GM12875 (cell line): ENCODE measurements at regions not wholly inside any gene's neighbourhood (a gene's known extent, or its start where the extent isn't known, plus 50 kb on each side); places are given as distances from the start of the nearest gene placed in this dataset.

Experiments
- H3K4me3 ChIP-seq: one replicate; pipeline ENCODE4 v1.5.1; 2011; ENCODE audit warnings: low read depth, low read length, control low read depth
- CTCF ChIP-seq: IDR thresholded peaks from 2 replicates; pipeline ENCODE4 v1.5.1; 2011; ENCODE audit warnings: low read depth, mild to moderate bottlenecking, control low read depth, inconsistent platforms, low read length, moderate library complexity, borderline replicate concordance; ENCODE audit not compliant: insufficient read depth

DNA sequence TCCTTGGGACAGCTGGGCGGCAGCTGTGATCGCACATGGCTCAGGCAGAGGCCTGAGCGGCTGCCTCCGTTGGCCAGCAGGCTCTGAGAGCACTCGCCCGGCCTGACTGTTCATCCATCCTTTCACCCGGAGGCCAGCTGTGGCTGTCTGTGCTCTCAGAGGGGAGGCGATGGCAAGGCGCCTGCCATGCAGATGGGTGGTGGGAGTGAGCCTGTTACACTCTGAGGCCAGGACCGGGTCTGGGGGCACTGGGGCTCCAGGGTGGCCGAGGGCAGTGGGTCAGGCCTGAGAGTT is 292.3 kb downstream of the TMEM121 start:
- H3K4me3 ChIP-seq, result peak overlapping the region; percentile 1
- TF ChIP-seq CTCF, result no peak

DNA sequence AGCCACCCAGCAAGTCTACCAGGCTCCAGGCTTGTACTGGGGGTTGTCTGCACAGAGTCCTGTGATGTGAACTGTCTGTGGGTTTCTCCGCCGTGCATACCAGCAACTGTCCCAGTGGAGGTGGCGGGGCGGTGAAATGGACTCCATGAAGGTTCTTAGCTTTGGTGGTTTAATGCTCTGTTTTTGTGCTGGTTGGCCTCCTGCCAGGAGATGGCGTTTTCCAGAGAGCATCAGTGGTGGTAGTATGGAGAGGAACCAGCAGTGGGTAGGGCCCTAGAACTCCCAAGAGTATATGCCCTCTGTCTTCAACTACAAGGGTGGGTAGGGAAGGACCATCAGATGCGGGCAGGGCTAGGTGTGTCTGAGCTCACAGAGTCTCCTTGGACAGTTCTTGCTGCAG is 303.8 kb downstream of the TMEM121 start:
- no peak for TF ChIP-seq CTCF
- H3K4me3 ChIP-seq, result no peak overlapping the region

- no peak for TF ChIP-seq CTCF
- no peak overlapping the region for H3K4me3 ChIP-seq
Observed at GRCh38 chr14:105836160-105836559, 309.8 kb downstream of the TMEM121 start.

GRCh38 chr14:105836730-105837129 is 310.3 kb downstream of the TMEM121 start:
- no peak for TF ChIP-seq CTCF
- no peak overlapping the region for H3K4me3 ChIP-seq

DNA sequence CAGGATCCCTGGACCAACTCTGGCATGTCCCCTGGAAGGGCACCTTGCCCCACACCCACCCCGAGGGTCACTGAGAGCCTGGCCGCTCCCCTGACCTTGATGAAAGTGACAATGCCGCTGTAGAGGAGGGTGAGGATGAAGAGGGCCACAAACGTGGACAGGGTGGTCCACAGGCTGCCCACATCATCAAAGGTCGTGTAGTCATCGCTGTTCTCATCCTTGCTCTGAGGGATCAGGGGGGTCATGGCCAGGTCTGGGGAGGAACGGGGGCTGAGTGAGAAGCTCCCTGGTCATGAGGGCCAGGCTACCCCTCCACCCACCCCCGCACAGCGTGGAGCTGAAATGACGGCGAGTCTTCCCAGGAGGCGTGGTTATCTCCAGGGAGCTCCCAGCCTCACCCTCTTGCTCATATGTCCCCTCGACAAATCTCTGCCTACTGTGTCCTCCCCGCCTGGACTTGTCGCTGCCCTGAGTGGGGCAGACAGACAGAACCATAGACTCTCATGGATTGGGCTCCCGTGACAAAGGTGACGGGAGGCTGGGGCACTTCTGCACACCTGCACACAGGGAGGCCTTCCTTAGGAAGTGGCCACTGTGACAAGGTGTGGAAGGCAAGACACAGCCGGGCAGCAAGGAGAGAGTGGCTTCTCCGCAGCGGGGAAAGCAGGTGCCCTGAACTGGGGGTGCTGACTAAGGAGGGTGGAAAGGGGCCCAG is 311.1 kb downstream of the TMEM121 start:
- no peak for TF ChIP-seq CTCF
- no peak overlapping the region for H3K4me3 ChIP-seq

- TF ChIP-seq CTCF, result no peak
Observed at GRCh38 chr14:105838107-105838506, 311.7 kb downstream of the TMEM121 start.

DNA sequence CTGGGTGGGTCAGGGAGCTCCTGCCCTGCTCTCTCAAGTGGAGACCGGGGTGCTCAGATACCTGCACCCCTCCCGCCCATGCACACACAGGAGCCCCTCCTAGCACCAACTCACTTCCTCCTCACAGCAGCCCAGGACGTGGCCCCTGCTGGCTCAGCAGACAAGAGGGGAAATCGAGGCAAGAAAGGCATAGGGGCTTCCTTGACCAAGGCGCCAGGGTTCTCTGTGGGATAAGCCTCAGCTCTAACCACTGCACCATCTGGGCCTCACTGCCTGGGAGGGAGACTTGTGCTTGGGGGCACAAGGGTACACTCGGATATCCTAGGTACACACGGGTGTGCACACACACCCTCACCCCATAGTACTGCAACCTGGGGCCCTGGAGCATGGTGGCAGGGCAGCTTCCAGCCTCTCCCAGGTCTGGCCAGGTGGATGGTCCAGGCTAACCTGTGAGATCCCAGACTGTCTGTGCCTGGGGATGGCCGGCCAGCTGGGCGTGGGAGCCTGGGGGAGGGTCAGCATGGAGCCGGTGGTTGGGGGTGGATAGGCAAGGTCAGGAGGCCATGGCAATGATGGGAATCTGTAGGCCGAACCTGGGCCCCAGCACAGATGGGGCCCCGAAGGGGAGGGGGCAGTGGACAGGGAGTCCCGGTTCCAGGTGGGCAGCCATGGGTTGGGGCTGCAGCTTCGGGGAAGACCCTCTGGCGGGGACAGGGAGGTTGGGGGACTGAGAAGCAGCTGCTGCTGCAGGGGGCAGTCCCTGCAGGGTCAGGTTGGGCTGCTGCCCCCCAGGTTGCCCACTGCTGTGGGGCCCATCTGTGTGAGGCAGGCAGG is 312.4 kb downstream of the TMEM121 start:
- no peak for TF ChIP-seq CTCF
- H3K4me3 ChIP-seq, result no peak overlapping the region

More at GRCh38 chr14:105838107-105838506, 311.7 kb downstream of the TMEM121 start:
- H3K4me3 ChIP-seq, result no peak overlapping the region
